ENCODE measurements at regions not wholly inside any gene's neighbourhood (a gene's known extent, or its start where the extent isn't known, plus 50 kb on each side); places are given as distances from the start of the nearest gene placed in this dataset.

GRCh38 chr20:57891014-57891413, 181.2 kb upstream of the PMEPA1 start (continued):
- TF ChIP-seq SAP30 (IDR thresholded peaks at IDR 0.05; ENCODE audit: insufficient read depth, insufficient replicate concordance, low read length), result no peak
- TF ChIP-seq CHD2 (IDR thresholded peaks at IDR 0.05; ENCODE audit: low read length), result no peak

All from H1 (cell line).